ENCODE measurements at regions not wholly inside any gene's neighbourhood (a gene's known extent, or its start where the extent isn't known, plus 50 kb on each side); places are given as distances from the start of the nearest gene placed in this dataset.

DNA sequence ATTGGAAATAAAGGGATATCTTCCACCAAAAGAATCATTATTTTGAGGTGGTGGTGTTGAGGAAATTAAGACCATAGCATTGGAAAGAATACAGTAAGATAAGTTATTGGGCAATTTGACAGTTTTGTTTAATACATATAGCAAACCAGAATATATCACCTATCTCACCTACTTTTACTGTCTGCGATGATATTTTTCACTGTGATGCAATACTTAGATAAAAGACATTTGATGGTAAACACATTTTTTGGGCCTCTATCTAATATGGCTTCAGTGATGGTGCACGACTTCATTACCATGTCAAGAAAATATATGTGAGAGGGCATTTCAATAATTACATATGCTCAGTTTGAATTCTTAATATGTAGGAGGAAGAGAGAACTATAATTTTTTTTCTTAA lies 93.7 kb upstream of the MAGI2 start:
- TF ChIP-seq POLR2A (IDR thresholded peaks at IDR 0.05) (no peak), CTCF (IDR thresholded peaks at IDR 0.05) (no peak)
